ENCODE measurements at regions not wholly inside any gene's neighbourhood (a gene's known extent, or its start where the extent isn't known, plus 50 kb on each side); places are given as distances from the start of the nearest gene placed in this dataset.
"Not testable (repeated sequence)": the region's sequence is repeated elsewhere in the genome, so short reads cannot be mapped to it uniquely, and the experiment has no call there.

GRCh38 chr2:187989925-187990623 lies 301.6 kb upstream of the GULP1 start:
- no peak for DNase-seq (ENCODE audit: low read depth)

- no peak for DNase-seq (ENCODE audit: low read depth)
Measured at GRCh38 chr2:187991389-187991788, 300.3 kb upstream of the GULP1 start.

- DNase-seq (ENCODE audit: low read depth) = no peak
Measured at GRCh38 chr2:187994464-187995331, 297.0 kb upstream of the GULP1 start.

DNA sequence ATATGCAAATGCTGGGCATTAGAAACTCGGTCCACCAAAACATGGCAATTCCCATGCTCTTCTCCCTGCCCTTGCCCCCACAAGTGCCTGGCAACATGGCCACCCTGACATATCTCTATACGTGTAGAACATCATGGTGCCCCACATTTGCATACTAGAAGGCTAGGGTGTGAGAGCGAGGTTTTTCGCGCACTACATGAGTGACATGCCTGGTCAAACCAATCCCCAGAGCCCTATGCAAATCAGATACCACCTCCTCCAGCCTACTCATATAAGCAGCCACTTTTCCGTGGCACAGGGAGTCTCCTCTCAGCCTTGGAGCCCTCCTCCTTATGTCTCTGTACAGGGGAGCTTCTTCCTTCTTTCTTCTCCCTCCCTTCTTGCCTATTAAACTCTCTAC lies 296.1 kb upstream of the GULP1 start:
- DNase-seq (ENCODE audit: low read depth) = no peak

DNA sequence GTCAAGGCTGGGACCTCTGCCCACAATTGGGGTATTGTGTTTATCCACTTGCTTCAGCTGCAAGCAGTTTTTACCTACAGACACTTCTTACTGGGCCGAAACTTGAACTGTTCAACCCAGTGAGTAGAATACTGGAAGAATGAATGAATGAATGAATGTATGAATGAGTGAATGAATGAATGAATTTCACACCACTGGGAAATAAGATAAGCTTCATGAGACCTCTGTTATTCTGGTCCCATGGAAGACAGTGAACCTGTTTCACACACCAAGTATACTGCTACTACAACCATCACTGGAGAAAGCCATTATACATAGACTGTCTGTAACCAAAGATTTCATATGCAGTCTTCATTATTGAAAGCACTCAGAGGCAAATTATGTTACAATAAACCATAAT lies 295.0 kb upstream of the GULP1 start:
- no peak for DNase-seq (ENCODE audit: low read depth)

DNA sequence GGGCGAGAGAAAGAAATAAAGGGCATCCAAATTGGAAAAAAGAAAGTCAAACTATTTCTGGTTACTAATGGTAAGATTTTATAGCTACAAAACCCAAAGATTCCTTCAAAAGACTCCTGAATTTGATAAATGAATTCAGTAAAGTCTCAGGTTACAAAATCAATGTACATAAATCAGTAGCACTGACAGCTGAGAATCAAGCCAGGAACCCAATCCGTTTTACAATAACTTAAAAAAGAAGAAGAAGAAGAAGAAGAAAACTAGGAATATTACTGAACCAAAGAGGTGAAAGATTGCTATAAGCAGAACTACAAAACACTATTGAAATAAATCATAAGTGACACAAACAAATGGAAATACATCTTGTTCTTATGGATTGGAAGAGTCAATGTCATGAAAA lies 291.5 kb upstream of the GULP1 start:
- no peak for DNase-seq (ENCODE audit: low read depth)

DNA sequence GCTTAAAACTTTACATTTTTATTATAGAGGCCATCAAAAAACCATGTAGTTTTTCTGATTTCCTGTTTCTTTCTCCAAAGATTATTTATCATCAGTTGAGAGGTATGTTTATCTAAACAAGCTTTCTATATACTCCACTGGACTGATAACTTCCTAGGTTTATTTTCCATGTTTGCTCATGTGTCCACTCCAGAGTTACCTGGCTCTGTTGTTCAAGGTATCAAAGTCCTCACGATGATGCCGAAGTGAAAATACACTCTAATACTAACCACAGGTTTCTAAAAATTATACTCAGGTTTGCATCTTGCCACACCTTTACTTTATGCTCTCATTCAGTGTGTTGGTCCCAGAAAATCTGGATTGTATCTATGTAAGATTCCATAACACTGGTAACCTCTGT lies 287.9 kb upstream of the GULP1 start:
- no peak for DNase-seq (ENCODE audit: low read depth)

DNA sequence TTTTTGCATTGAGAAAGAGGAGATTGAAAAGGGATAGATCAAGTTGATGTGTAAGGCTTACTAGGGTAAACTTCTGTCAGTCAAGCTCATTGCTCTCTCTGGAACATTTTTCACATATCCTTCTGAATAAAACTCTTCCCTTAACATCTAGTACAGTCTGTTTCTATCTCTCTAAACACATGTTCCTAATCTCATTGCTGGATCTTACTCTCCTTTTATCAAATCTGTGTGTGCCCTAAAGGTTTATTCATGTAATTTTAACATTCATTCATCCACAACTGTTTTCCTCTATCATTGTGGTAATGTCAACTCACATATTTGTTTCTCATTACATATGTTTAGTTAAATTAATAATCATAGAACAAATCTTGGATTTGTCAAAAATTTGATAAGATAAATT lies 277.9 kb upstream of the GULP1 start:
- DNase-seq (ENCODE audit: low read depth) = no peak

DNA sequence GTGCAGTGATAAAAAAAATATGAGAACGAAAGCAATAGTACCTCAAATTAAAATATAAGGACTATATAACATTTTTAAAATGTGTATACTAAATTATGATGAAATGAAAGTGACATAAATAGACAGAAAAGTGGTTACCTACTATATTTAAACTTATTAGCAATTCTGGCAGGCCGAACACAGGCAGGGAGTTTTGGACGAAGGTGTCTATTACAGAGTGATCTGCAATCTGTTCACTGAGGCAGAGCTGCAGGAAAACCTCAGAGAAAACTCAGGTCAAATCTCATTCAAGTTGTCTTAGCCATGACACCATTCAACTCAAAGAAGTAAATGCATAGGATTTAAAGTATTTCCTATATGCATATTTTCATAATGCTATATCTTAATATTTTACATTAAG lies 274.8 kb upstream of the GULP1 start:
- no peak for DNase-seq (ENCODE audit: low read depth)

DNA sequence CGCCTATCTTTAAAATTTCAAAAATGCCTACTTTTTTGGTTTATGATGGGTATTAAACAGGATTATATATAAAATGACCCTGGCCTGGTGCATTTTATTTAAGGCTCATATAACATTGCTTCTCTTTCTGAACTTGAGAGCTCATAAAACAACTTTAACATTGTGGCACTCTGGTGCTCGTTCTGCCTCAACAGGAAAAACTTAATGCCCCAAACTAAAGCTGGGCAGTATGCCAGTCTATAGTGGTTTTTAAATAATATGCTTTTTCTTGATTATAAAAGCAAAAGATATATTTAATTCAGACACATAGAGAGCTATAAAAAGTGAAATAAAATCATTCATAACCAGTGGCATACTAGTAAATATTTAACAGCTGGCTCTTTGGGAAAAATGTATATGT lies 269.3 kb upstream of the GULP1 start:
- no peak for DNase-seq (ENCODE audit: low read depth)

GRCh38 chr2:188023035-188023434 lies 268.6 kb upstream of the GULP1 start:
- DNase-seq (ENCODE audit: low read depth) = no peak

GRCh38 chr2:188024811-188025210 lies 266.9 kb upstream of the GULP1 start:
- no peak for DNase-seq (ENCODE audit: low read depth)

GRCh38 chr2:188028739-188029138 lies 262.9 kb upstream of the GULP1 start:
- DNase-seq (ENCODE audit: low read depth) = peak; percentile 36

DNA sequence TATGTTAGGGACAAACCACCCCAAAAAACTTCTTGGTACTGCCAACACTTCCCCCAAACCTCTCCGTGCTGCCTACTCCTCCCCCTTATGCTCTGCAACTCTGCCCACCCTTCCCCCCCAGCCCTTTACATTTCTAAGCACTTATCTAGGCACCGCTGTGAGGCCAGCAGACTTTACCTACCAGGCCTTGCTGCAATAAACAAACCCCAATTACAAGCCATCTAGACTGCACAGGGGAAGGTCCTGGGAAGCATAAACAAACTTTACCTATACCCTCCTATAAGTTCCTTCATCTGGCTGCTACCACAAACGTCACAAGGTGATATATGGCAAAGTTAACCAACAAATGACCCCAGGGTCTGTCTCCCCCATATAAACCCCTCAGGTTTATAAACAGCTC lies 259.4 kb upstream of the GULP1 start:
- no peak for DNase-seq (ENCODE audit: low read depth)

DNA sequence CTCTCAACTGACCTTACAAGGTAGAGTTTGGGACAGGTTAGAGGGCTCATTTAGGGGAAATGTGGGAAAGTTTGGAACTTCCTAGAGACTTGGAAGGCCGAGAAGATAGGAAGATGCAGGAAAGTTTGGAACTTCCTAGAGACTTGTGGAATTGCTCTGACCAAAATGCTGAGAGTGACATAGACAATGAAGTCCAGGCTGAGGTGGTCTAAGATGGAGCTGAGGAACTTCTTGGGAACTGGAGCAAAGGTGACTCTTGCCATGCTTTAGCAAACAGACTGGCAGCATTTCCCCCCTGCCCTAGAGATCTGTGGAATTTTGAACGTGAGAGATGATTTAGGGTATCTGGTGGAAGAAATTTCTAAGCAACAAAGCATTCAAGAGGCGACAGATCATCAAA lies 258.9 kb upstream of the GULP1 start:
- no peak for DNase-seq (ENCODE audit: low read depth)

DNA sequence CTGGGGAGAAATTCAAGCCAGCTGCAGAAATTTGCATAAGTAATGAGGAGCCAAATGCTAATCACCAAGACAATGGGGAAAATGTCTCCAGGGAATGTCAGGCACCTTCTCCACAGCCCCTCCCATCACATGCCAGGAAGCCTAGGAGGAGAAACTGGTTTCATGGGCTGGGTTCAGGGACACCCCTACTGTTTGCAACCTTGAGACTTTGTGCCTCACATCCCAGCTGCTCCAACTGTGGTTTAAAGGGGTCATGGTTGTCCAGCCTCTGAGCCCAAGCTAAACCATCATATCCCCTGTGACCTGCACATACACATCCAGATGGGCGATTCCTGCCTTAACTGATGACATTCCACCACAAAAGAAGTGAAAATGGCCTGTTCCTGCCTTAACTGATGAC lies 258.4 kb upstream of the GULP1 start:
- not testable (repeated sequence) for DNase-seq (ENCODE audit: low read depth)

DNA sequence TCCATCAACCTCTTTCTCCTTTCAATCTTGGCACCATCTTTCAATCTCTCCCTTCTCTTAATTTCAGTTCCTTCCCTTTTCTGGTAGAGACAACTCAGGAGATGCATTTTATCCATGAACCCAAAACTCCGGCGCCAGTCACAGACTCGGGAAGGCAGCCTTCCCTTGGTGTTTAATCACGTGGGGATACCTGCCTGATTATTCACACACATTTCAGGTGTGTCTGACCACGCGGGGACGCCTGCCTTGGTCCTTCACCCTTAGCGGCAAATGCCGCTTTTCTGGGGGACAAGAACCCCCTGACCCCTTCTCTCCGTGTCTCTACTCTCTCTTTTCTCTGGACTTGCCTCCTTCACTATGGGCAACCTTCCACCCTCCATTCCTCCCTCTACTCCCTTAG lies 257.6 kb upstream of the GULP1 start:
- DNase-seq (ENCODE audit: low read depth) = not testable (repeated sequence)

DNA sequence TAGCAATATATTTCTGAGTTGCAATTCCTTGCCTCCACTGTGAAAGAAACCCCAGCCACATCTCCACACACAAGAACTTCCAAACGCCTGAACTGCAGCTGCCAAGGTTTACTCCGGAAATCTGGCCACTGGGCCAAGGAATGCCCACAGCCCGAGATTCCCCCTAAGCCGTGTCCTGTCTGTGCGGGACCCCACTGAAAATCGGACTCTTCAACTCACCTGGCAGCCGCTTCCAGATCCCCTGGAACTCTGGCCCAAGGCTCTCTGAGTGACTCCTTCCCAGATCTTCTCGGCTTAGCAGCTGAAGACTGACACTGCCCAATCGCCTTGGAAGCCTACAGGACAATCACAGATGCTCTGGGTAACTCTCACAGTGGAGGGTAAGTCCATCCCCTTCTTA lies 256.3 kb upstream of the GULP1 start:
- not testable (repeated sequence) for DNase-seq (ENCODE audit: low read depth)

DNA sequence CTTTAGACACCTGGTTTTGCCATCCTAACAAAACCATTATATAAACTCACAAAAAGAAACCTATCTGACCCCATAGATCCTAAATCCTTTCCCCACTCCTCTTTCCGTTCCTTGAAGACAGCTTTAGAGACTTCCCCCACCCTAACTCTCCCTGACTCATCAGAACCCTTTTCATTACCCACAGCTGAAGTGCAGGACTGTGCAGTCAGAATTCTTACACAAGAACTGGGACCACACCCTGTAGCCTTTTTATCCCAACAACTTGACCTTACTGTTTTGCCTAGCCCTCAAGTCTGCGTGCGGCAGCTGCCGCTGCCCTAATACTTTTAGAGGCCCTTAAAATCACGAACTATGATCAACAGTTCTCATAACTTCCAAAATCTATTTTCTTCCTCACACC lies 254.9 kb upstream of the GULP1 start:
- DNase-seq (ENCODE audit: low read depth) = peak; percentile 44

GRCh38 chr2:188039307-188039706 lies 252.4 kb upstream of the GULP1 start:
- DNase-seq (ENCODE audit: low read depth) = no peak

DNA sequence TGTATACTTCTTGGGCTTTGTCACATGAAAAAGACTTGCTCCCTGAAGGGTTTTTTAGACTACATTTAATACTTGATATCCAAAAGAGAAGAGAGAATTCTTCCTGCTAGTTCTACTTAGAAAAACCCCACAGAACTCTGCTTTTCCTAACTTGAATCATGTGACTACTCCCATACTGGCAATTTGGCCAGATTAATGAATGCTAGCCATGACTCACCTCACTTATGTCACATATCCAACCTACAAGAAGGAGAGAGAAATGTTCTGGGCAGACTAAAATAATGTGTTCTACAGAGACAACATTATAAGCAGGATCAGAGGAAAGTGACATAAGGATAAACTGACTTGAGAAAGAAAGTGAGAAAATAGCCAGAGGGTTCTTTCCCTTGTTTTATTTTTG lies 249.3 kb upstream of the GULP1 start:
- peak; percentile 97 for DNase-seq (ENCODE audit: low read depth)

GRCh38 chr2:188045016-188045415 lies 246.7 kb upstream of the GULP1 start:
- no peak for DNase-seq (ENCODE audit: low read depth)

DNA sequence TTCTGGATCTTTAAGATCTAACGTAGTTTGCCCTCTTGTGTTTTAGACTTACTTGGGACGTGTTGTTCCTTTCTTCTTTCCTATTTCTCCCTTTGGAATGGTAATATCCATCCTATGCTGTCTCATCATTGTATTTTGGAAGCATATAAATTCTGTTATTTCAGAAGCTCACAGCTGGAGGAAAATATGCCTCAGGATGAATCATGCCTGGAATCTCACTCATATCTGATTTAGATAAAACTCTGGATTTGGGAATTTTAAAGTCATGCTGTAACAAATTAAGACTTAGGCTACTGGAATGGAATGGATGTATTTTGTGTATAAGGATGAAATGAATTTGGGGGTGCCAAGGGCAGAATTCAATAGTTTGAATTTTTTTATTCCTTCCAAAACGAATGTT lies 245.2 kb upstream of the GULP1 start:
- no peak for DNase-seq (ENCODE audit: low read depth)
